Inferior parietal cortex (tissue), 1 donor: ENCODE measurements at regions not wholly inside any gene's neighbourhood (a gene's known extent, or its start where the extent isn't known, plus 50 kb on each side); places are given as distances from the start of the nearest gene placed in this dataset.

ENCODE experiments used
- DNase-seq: peaks from one replicate; pipeline ENCODE4 v3.0.0-alpha.2; 2016; ENCODE audit errors: extremely low spot score

DNA sequence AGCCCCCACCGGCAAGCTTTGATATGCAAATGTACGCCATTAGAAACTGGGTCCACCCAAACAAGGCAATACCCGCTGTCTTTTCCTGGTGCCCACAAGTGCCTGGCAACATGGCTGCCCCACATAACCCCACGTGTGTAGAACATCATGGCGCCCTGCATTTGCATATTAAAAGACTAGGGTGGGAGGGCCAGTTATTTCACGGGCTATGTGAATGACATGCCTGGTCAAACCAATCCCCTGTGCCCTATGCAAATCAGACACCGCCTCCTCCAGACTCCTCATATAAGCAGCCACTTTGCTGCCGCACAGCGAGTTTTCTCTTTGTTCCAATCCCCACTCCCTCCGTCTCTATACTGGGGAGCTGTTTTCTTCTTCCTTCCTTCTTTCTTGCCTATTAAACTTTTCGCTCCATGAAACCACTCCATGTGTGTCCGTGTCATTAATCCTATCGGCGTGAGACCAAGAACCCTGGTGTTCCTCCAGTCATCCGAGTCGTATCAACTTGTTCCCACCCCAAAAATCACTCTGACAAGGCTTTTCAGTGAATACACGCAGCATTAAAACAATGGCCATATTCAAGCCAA lies 112.6 kb upstream of the SORBS2 start:
- DNase-seq = no peak

GRCh38 chr4:185925910-185926360 lies 113.9 kb upstream of the SORBS2 start:
- DNase-seq = no peak

- DNase-seq = no peak
Observed at GRCh38 chr4:185931375-185931774, 119.4 kb upstream of the SORBS2 start.

DNA sequence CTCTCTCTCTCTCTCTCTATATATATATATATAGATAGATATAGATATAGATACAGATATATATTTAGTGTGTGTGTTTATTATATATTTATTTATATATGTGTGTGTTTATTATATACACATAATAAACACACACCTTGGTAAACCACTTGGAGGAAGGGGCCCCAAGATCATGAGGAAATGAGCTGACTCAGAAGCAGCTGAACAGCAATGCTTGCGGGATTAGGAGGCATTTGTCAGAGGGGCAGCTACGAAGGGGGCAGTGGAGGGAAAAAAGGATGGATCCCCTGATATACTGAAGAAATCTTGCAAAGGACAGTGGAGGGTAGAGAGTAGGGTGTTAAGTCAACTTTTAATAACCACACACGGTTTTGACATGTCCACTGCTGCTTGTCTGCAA lies 120.0 kb upstream of the SORBS2 start:
- DNase-seq = no peak

DNA sequence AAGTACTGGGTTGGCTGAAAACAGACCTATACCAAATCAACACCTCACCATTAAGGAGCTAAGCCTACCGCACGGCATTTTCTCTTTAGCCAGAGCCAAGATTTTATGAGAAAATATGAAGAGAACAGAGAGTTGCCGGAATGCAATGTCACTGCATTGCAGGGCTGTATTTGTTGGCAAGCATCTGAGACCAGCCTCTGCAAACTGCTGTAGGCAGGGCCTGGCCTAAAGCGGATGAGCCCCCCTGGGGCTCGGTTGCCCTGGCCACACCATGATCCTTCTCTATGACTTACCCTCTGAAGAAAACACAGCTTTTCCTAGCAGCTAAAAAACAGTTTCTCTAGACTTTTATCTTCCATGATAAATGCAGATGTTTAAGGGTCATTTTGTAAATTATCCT lies 120.5 kb upstream of the SORBS2 start:
- no peak for DNase-seq

DNA sequence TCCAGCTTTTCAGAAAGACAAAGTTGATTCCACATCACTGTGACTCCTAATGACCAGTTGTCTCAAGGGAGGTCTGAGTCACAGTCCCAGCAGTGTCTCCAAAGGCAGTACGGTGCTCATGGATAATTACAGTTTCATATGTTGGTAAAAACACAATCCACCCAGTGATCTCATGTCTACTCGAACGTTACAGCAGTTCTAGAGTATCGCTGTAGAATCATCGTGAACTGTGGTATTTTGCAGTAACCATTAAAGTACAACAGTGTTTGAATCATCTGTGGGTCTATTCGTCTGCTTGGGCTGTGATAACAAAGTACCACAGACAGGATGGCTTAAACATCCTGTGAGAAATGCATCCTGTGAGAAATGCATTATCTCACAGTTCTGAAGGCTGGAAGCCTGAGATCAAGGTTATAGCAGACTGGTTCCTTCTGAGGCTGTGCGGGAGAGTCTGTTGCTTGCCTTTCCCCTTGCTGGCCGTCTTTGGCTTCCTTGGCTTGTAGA lies 121.1 kb upstream of the SORBS2 start:
- DNase-seq = no peak

DNA sequence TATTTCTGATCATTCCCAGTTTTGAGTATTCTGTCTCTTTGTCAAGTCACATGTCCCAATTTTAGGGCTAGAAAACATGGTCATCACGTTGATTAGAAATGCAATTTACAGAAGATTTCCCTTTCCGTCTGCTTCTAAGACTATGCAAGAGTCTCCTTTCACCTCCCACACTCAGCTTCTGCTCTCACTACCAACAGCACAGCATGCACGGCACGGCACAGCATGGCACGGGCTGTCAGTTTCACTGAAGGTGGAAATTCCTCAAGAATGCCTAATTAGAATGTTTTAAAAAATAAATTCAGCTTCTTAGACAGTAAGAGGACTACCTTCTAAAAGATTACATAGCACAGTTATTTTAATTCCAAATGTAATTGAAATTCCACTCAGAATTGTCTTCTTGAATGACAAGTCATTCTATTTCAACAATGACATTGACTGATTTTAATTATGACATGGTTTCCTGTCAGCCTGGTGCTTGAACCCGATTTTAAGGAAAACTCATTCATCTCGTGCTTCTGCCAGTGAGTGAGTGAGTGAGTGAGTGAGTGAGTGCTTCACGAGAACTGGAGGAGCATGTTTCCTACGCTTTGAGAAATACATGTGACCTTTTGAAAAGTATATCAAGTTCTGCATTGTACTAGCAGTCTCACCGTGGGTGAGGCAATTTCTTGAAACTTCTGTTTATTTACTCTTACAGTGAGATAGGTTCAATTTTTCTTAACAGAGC lies 124.8 kb upstream of the SORBS2 start:
- DNase-seq = peak; percentile 20

DNA sequence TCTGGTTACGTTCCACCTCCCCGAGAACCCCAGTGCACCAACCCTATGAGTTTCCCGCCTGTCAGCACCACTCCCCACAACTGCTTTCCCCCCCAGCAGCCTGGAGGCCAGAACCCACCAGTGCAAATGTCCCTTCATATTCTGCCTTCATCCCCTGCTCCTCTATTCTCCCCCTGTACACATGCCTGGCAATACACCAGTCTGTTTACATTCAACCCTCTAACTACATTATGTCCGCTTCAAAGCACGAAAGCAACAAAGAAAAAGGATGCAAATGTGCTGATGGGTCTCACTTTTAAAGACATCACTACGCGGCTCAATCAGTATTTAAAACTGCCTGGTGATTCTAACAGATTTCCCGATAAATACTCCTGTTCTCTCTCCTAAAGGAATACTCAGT lies 126.7 kb upstream of the SORBS2 start:
- no peak for DNase-seq

DNA sequence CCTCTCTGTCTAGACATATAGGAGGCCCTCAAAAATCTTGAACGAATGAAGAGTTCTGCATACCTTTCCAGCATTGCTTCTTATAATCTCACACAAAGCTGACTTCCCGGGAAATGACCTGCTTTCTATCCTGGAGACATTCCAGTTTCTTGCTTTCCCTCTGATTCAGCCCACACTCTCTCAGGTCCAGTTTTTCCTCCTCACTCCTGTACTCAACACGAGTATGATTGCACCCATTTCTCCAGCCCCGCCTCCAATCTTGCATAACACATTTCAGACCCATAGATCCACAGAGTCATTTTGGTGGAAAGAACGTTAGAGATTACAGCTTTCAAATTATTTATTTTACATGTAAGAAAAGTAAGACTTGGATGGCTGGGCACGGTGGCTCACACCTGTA lies 127.5 kb upstream of the TLR3 start:
- DNase-seq = no peak

- no peak for DNase-seq
Observed at GRCh38 chr4:185945252-185945651, 123.7 kb upstream of the TLR3 start.

DNA sequence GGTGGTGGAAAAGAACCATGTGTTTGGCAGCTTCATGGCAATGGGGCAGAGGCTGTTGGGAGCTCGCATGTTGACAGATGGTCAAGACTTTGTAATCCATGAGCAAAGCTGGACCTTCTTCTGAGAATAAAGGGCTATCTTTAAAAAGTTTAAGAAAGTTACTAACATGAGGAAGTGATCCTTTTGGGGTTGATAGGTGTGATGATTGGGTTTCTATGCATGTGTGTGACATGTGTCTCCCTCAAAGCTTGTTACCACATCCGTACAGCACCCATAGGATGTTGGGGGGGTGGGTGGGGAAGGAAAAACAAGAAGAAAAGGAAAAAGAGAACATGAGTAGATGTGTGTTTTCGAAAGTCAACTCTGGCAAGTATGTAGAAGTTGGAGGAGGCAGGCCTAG lies 123.0 kb upstream of the TLR3 start:
- DNase-seq = no peak

GRCh38 chr4:185950891-185951290 lies 118.1 kb upstream of the TLR3 start:
- no peak for DNase-seq

- DNase-seq = no peak
Observed at GRCh38 chr4:185955151-185955770, 113.7 kb upstream of the TLR3 start.

GRCh38 chr4:185955826-185956543 lies 113.0 kb upstream of the TLR3 start:
- peak; percentile 22 for DNase-seq

GRCh38 chr4:185956544-185956940 lies 112.4 kb upstream of the TLR3 start:
- no peak for DNase-seq

- no peak for DNase-seq
Observed at GRCh38 chr4:185958094-185958747, 110.7 kb upstream of the TLR3 start.

DNA sequence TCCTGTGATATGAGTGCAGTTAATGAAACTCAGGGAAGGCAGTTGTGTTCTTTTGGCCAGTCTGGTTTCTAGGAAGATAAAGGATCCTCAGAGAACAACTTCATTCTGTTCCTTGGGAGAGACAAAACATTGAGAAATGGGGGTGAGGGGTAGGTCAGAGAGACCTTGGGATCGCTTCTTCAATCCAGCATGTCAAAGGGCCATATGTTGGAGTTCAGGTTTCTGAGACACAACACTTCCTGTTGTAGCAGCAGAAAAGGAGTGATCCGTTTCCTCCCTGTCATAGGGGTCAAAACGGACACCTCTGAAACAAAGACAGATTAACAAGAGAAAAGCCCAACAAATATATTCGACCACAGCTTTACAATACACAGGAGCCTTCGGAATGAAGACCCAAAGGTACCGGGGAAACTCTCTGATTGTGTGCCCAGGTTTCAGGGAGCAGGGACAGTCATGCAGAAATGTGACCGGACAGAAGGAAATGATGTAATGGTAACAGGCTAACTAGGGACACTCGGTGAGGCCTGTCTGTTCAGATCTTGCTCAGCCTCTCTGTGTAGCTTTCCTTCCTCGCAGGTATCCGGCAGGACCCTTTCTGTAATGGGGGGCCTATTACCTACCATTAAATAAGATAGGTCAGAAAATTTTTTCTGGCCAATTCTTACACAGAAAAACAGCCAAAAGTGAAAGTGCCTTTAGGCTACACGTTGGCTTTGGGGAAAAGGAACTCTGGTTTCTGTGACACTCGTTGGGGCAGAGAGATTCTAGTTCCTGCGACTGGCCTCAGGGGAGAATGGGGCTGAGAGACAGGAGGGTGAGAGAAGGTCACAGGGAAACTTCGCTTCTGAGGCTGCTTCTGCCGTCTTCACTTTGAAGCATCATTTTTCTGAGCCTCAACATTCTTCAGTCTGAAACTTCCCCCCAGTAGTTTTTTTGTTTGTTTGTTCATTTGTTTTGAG lies 103.3 kb upstream of the TLR3 start:
- DNase-seq = no peak

GRCh38 chr4:185966549-185966948 lies 102.4 kb upstream of the TLR3 start:
- no peak for DNase-seq

- no peak for DNase-seq
Observed at GRCh38 chr4:185966997-185967775, 101.8 kb upstream of the TLR3 start.

- no peak for DNase-seq
Observed at GRCh38 chr4:185969657-185970056, 99.3 kb upstream of the TLR3 start.
